Body of pancreas (tissue), 4 donors: ENCODE measurements at regions not wholly inside any gene's neighbourhood (a gene's known extent, or its start where the extent isn't known, plus 50 kb on each side); places are given as distances from the start of the nearest gene placed in this dataset.

Experiments
- POLR2A ChIP-seq, 3 donors: fragments of 450-650 bp; IDR thresholded peaks; one replicate each; pipeline ENCODE4 v1.6.1; 2016; ENCODE audit warnings: antibody characterized with exemption in 3 of 3, mild to moderate bottlenecking in 2 of 3
- TF ChIP-seq, protein P1 (sequence below), 7 experiments: fragments of 450-650 bp in 4 of 7; fragments of 200-600 bp in 3 of 7; sonication (generic) in 3 of 7; IDR thresholded peaks; one replicate each; pipeline ENCODE4 v1.5.1; 2016 to 2019; ENCODE audit warnings: antibody characterized with exemption in 7 of 7

DNA sequence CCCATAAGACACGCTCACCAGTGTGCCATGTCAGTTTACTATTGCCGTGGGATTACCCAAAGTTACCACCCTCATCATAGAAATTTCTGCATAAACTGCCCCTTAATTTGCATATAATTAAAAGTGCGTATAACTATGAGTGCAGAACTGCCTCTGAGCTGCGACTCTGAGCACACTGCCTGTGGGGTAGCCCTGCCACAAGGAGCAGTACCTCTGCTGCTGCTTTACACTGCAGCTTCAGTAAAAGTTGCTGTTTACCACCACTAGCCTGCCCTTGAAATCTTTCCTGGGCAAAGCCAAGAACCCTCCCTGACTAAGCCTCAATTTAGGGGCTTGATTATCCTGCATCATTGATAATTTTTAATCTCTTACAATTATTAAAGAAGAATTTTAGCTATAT lies 213.9 kb upstream of the MAP2 start:
- TF ChIP-seq, protein P1, sequence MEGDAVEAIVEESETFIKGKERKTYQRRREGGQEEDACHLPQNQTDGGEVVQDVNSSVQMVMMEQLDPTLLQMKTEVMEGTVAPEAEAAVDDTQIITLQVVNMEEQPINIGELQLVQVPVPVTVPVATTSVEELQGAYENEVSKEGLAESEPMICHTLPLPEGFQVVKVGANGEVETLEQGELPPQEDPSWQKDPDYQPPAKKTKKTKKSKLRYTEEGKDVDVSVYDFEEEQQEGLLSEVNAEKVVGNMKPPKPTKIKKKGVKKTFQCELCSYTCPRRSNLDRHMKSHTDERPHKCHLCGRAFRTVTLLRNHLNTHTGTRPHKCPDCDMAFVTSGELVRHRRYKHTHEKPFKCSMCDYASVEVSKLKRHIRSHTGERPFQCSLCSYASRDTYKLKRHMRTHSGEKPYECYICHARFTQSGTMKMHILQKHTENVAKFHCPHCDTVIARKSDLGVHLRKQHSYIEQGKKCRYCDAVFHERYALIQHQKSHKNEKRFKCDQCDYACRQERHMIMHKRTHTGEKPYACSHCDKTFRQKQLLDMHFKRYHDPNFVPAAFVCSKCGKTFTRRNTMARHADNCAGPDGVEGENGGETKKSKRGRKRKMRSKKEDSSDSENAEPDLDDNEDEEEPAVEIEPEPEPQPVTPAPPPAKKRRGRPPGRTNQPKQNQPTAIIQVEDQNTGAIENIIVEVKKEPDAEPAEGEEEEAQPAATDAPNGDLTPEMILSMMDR (IDR thresholded peaks at IDR 0.05): no peak
- peak in 1 of 3 donors; percentile 37 for TF ChIP-seq POLR2A (IDR thresholded peaks at IDR 0.05)
